Ramos (cell line): ENCODE measurements at regions not wholly inside any gene's neighbourhood (a gene's known extent, or its start where the extent isn't known, plus 50 kb on each side); places are given as distances from the start of the nearest gene placed in this dataset.

ENCODE experiments used
- in situ Hi-C: fragments of 300-500 bp; cut with MboI; formaldehyde crosslinking; loops from one replicate; pipeline ENCODE4 v1.14.3; 2022; ENCODE audit warnings: low sequenced_read_pairs; ENCODE audit not compliant: unreplicated experiment

GRCh38 chr17:53891726-53892125 lies 69.0 kb downstream of the KIF2B start:
- in situ Hi-C loops, result no loop called here

DNA sequence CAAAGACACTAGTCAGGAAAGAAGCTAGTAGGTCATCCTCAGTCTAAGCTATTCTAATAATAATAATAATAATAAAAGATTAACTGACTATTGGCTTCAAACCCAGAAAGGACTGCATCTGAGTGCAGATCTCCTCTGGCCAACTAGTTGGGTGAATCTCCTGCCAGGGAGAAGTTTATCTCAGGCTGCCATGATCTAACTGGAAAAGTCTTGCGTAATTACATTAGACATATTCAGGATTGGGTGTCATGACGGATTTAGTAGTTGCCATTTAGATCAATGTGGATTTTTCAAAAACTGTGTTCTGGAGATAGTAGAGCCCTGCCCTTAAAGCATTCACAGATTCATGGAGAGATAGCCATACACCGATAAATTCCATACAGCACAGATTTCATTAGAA lies 69.5 kb downstream of the KIF2B start:
- in situ Hi-C loops, result no loop called here

DNA sequence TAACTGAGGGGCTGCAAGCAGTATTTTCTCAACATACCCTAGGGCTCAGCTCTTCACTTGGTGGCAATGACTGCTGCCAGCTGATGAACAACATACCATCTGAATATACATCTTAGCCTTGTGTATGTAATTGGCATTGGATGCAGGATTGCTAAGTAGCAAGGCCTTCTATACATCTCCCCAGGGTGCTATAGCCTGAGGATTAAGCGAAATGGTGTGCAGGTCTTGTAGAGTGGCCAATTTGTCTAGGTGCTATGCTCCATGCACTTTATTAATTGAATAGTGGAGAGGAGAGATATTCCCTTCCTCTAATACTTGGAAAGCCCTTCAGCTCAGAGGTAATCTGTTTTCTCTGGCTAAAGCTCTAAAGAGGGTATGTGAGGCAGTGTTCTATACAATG lies 71.9 kb downstream of the KIF2B start:
- in situ Hi-C loops, result no loop called here

DNA sequence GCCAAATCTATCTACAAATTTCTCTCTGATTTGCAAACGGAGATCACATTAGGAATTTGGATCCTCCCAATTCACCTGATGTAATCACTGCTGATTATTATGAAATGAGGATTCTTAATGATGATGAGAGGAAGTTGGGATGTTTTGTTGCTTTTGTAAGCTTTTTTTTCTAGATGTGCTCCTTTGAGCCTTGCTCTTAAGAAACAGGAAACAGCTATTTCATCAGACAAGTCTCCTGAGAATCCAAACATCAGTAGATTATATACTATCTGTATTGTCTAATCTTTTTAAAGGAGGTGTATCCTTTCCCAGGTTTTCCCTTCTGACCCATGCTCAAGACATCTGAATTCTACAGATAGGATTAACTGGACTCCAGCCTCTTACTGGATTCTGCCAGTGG lies 73.3 kb downstream of the KIF2B start:
- in situ Hi-C loops, result no loop called here

DNA sequence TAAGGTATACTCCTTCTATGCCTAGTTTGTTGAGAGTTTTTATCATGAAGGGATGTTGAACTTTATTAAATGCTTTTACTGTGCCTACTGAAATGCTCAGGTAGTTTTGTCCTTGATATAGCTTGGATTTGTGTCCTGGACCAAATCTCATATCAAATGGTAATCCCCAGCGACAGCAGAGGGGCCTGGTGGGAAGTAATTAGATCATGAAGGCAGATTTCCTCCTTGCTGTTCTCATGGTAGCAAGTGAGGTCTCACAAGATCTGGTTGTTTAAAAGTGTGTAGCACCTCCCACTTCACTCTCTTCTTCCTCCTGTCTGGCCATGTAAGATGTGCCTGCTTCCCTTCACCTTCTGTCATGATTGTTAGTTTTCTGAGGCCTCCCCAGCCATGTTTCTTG lies 78.2 kb downstream of the KIF2B start:
- in situ Hi-C loops, result no loop called here

DNA sequence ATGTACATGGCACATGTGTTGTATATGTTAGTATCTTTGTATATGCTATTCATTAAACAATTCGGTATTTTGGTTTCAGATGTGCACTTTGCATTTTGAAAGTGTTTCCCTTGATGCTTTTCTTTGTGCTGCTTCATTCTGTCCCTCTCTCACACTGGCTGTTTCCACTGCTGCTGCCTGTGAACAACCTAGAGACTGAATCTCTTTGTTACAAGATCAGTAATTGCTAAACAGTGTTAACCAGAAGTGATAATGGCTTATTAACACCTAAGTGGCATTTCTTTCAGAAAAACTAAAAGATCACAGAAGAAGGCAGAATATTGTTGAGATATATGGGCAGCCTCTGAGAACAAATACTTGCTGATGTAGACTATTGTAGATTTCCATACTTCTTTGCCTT lies 84.7 kb downstream of the KIF2B start:
- in situ Hi-C loops, result no loop called here

- in situ Hi-C loops, result no loop called here
Measured at GRCh38 chr17:53909802-53910201, 87.1 kb downstream of the KIF2B start.

GRCh38 chr17:53912117-53912516 lies 89.4 kb downstream of the KIF2B start:
- in situ Hi-C loops, result no loop called here

DNA sequence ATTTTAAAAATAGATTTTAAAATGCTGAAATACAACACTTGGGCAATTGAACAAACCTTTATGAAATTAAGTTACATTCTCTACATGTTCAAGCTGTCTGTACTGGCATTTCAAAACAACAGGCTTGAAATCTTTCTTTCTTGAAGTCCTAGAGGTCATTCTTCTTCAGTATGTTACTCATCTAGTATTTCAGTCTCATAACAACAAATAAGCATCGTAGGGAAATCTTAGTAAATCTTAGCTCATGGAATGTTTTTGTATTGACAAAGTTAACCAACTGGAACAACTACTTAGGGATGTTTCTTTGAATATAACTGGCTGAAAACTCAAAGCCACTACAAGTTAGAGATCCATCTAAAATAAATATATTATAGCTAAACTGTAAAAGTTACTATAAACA lies 96.6 kb downstream of the KIF2B start:
- in situ Hi-C loops, result no loop called here

DNA sequence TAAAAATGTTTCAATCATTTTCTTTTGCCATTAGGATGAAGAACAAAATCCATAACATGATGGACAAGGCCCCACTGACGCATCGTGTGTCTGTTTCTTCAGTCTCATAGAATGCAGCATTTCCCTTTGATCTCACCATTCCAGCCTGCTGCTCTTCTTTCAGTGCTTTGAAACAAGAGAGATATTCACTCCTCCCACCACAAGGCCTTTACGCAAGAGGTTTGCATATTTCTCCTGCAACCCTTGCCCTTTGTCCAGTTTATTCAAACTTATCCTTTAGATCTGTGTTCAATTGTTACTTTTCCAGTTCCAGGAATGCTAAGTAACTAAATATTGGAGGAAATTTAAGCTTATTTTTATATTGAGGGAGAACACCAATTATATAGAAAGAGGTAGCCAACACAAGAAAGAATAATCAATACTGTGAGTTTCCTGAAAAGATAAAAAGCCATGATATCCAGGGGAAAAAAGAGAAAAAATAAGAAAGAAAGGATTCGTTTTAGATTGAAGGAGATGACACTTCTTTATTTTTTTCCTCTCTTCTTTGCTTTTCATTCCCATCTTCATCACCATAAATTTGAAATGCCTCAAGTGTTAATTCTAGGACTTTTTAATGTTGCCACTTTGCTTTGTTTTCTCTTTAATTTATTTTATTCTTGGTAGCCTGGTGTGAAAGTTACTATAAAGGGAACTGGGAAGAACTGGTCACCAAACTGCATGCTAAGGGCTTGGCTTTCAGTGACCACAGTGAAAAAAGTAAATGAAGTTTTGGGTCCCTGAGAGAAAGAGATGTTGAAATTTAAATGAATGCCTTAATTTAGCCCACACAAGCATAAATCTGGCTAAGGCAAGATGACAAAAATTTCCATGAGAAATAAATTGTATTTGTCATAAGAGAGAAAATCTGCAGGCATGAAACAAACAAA lies 102.1 kb downstream of the KIF2B start:
- in situ Hi-C loops, result no loop called here

DNA sequence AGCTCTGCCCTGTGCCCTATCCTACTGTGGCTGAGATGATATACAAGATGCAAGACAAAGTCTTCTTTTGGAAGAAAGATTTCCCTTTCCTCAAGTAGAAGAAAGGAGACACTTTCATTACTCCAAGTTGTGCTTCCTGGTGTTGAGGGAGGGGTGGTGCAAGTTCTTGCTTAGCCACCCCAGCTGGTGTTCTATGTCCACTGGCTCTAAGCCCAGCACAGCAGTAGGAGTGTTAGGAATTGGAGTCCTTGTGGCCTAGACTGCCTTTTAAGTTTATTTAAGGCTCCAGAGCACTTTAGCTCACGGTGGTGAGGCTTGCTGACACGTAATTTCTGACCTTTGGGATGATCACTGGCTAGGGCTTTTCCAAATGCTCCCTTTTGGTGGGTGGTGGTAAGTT lies 109.7 kb downstream of the KIF2B start:
- in situ Hi-C loops, result no loop called here

DNA sequence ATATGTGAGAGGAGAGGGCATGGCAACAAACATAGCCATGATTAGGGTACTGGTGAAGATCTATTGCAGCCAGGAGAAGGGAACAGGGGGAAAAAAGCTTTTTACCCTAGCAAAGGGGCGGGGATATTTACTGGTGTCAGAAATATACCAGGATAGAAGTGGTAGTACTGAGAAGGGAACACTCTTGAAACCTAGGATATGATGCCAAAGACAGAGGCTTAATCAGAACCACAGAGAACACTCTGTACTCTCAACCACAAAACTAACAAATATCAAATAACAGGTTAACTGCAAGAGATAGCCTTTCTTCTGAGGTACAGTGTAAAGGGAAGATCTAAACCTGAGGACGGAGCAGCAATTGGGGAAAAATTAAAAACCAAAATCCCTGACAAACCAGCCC lies 112.2 kb downstream of the KIF2B start:
- in situ Hi-C loops, result no loop called here

GRCh38 chr17:53941231-53941630 lies 118.5 kb downstream of the KIF2B start:
- in situ Hi-C loops, result no loop called here

DNA sequence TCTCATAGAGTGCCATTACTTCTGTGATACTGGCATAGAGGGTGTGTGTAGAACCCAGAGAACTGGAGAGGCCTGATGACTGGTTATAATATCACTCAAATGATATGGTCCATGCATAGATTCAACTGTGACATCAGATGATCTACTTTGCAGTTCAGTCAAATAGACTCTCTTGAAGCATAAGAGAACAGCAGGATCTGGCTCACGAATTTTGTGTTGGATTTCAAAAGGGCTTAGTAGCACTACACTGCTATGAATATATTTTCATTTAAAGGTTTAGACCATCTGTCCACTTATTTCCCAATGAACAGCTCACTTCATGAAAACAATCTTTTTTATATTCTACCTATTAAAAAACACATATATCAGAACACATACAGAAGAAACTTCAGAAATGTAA lies 119.7 kb downstream of the KIF2B start:
- in situ Hi-C loops, result no loop called here

- in situ Hi-C loops, result no loop called here
Measured at GRCh38 chr17:53942898-53943297, 120.2 kb downstream of the KIF2B start.

DNA sequence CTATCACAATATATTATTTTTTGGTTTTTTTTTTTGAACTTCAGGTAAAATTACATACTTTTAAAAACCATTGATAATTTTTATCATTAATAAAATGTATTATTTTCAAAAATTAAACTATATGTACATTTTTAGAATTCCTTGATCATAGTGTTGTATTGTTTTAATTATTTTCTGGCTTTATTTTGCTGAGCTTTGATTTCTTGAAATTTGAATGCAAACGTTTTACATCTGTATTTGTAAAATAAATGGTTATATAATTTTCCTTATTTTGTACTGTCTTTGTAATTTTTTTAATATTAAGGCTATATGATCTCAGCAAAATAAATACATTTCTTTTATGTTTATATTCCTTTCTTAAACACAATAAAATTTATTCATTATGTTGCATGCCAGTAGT lies 125.6 kb downstream of the KIF2B start:
- in situ Hi-C loops, result no loop called here

DNA sequence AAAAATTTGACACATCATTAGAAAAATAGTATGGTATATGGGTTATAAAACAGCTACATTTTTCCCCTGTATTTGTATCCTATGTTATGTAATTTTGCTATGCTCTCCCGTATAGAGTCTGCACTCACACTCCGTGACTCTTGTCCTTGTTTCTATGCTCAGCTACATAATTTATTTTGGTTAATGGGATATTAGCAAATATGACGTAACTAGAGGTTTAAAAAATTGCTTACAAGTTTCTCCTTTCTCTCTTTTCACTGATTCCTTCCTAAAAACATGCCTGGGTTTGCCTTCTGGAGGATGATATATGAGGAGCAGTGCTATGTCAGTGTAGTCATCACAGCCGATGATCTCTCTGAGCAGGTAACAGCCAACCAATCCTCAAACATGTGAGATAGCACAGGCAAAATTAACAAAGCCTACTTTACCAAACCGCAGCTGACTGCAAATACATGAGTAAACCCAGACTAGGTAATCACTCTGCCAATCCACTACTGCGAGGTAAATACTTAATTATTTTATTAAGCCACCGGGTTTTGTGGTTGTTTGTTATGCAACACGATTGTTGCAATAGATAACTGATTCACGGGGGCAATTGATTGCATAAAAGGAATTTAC lies 126.9 kb downstream of the KIF2B start:
- in situ Hi-C loops, result no loop called here

- in situ Hi-C loops, result no loop called here
Measured at GRCh38 chr17:53950207-53950857, 127.6 kb downstream of the KIF2B start.

- in situ Hi-C loops, result no loop called here
Measured at GRCh38 chr17:53950858-53951250, 128.1 kb downstream of the KIF2B start.

GRCh38 chr17:53971361-53971760 lies 148.6 kb downstream of the KIF2B start:
- in situ Hi-C loops, result no loop called here

- in situ Hi-C loops, result no loop called here
Measured at GRCh38 chr17:53979991-53980390, 157.3 kb downstream of the KIF2B start.
